Middle frontal gyrus (tissue), 1 donor: ENCODE measurements at regions not wholly inside any gene's neighbourhood (a gene's known extent, or its start where the extent isn't known, plus 50 kb on each side); places are given as distances from the start of the nearest gene placed in this dataset.
A peak's percentile ranks its signal among the peaks of the same experiment; 100 is the strongest.
"Not testable (repeated sequence)": the region's sequence is repeated elsewhere in the genome, so short reads cannot be mapped to it uniquely, and the experiment has no call there.

Experiments used
- DNase-seq: peaks from one replicate; pipeline ENCODE4 v3.0.0-alpha.2; 2015; ENCODE audit warnings: low spot score; ENCODE audit errors: extremely low spot score

DNA sequence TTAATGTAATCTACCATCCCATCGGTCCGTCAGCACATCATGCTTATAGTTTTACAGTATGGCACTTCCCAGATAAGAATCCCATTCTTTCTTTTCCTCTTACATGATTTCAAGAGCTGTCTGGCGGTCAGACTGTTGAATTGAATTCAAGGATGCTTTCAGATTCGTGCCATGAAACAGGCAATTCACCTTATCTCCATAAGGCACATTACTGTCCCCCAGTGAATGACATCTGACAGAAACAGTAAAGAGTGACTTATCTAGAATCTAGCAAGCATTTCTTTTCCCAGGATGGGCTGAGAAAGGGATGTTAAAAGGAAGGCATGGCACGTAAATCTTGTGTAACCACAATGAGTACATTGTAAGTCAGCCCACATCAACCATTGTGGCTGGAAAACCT lies 61.1 kb upstream of the SEM1 start:
- DNase-seq, result no peak

GRCh38 chr7:96772139-96772694 lies 62.6 kb upstream of the SEM1 start:
- DNase-seq, result no peak

DNA sequence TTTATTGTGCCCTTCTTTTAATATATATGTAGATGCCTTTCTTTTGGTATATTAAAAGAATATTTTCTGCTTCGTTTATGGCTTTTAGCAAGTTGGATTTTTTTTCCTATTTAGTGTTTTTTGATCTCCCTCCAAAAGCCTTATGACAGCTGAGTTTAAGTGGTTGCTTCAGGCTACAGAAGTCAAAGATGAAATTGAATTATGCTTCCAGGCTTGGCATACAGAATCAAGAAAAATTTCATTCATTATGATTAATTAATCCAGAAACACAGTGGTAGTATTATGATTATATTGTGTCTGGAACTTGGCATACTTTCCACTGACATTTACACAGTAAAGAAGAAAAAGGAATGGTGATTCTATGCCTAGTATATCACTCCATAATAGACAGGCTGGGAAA lies 63.8 kb upstream of the SEM1 start:
- no peak for DNase-seq

DNA sequence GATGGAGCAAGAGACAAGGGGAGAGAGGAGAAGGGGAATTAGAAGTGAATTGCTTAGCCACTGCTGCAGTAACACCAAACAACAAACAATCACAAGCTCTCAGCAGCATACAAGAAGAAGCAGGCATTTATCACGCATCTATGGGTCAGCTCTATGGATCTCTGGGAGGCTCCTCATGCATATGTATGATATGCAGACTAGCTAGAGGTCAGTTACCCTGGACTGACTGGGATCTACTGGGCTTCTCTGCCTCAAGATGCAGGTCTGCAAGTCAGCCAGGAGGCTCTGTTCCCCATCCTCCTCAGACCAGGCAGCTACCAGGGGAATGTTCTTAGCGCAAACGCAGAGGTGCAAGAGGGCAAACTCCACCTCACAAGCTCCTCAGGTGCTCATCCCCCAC lies 64.7 kb upstream of the SEM1 start:
- no peak for DNase-seq

GRCh38 chr7:96775046-96775445 lies 65.4 kb upstream of the SEM1 start:
- DNase-seq, result no peak

GRCh38 chr7:96778263-96778662 lies 68.6 kb upstream of the SEM1 start:
- no peak for DNase-seq

- DNase-seq, result no peak
Observed at GRCh38 chr7:96781919-96782318, 72.3 kb upstream of the SEM1 start.

DNA sequence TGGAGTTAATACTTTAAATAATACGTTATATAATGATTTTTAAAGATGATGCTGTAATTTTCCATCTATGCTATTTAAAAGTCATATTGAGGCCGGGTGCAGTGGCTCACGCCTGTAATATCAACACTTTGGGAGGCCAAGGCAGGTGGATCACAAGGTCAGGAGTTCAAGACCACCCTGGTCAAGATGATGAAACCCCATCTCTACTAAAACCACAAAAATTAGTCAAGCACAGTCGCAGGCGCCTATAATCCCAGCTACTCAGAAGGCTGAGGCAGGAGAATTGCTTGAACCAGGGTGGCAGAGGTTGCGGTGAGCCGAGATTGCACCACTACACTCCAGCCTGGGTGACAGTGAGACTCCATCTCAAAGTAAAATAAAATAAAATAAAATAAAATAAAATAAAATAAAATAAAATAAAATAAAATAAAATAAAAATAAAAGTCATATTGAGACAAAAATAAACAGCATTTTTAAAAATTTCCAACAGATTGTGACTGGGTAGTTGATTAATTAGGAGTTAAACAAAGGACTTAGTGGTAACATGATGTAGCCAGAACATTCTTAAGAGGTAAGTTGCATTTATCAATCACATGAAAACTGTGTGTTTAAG lies 73.1 kb upstream of the SEM1 start:
- not testable (repeated sequence) for DNase-seq

- DNase-seq, result no peak
Observed at GRCh38 chr7:96784597-96784996, 75.0 kb upstream of the SEM1 start.

DNA sequence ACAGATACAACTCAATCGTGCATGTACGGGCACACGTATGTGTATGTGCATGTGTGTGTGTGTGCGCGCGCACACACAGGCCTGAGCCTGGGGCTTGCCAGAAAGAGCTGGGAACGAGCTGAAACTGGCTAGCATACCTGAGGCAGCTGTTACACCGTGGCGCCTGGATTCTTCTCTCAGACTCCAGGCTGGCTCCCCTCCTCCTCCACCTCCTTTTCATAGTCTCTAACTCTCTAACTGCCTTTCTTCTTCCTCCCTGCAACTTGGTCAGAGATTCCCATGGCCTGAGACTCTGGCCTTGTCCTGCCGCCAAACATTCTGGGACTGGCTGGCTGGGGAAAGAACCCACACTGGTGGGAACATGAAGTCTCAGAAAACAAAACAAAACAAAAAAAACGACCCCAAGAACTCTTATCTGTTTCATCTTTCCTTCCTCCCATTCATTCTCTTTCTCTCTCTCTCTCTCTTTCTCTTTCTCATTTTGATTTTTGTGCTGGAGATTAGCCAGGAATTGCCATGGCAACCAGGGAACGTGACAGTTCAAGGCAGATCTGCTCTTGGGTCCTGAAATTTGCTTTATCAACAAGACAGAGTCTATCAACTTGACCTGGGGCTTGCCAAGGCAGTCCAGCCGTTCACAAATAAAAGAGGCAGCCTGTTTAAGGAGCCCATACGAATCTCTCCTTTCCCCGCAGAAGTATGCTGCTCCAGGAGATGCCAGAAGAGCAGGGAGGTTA lies 76.8 kb upstream of the SEM1 start:
- no peak for DNase-seq

DNA sequence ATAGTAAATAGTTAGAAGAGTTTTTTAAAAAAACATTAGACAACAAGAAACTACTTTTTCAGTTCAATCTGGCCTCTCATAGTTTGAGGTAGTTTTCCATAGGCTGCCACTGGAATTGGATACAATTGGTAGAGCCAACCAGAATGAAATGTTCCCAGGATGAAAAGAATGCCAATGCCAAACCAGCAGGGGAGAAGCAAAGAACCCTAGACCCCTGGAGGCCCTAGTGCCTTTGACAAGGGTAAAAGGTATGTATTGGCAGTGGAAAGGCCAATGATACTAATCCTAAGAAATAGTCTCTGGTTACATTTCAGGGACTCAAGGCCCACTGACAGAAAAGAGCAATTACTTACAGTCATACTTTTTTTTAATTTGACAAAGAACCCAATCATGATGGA lies 77.4 kb upstream of the SEM1 start:
- DNase-seq, result no peak

- no peak for DNase-seq
Observed at GRCh38 chr7:96789914-96790313, 80.3 kb upstream of the SEM1 start.

DNA sequence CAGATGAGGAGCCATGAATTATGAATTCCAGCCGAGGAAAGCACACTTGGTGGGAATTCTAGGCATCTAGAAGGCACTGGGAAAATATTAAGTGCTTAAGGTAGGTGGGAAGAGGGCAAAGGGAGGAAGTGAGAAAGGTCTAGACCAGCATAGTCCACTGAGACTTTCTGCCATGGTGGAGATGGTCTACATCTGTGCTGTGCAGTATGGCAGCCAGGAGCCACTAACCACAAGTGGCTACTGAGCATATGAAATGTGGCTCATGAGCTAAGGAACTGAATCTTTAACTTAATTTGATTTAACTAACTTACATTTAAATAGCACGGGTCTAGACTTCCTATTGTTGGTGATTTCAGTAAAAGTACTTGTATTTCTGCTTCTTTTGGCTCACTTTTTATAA lies 82.5 kb upstream of the SEM1 start:
- DNase-seq, result no peak

GRCh38 chr7:96794063-96794462 lies 84.4 kb upstream of the SEM1 start:
- DNase-seq, result no peak

DNA sequence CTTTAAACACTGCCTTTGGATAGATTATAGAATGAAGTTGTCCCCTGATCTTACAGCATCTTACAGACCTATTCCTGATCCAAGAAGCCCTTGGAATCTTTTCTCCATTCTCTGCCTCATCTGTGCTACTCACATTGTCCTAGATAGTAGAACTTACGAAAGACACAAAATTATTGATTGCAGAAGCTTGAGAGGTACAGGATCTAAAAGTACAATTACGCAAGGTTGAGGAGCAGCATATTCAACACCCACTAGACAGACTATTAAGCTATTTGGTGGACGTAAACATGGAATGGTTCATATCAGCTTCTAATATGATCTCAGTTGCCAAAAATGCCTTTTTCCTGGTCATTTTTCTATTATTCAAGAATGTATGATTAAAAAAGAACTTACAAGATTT lies 90.5 kb upstream of the SEM1 start:
- no peak for DNase-seq

DNA sequence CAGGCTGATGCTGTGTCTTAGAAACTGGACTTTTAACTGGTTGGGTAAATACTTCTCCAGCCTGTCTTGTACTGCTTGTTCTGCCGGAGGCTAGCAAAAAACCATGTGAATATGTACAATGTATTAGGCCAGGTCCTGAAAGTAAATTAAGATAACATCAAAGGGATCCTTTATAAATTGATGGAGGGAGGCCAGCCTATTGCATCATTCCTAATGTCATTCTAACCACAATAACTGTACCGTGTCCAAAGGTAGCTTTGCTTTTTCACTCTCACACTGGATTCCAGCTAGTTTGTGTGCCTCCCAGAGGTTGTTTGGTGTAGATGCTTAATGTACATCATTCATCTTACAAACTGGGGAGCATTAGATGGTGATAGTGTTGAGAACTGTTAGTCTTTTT lies 91.2 kb upstream of the SEM1 start:
- no peak for DNase-seq

- no peak for DNase-seq
Observed at GRCh38 chr7:96819111-96819700, 109.6 kb upstream of the SEM1 start.

- not testable (repeated sequence) for DNase-seq
Observed at GRCh38 chr7:96821131-96821530, 111.5 kb upstream of the SEM1 start.

DNA sequence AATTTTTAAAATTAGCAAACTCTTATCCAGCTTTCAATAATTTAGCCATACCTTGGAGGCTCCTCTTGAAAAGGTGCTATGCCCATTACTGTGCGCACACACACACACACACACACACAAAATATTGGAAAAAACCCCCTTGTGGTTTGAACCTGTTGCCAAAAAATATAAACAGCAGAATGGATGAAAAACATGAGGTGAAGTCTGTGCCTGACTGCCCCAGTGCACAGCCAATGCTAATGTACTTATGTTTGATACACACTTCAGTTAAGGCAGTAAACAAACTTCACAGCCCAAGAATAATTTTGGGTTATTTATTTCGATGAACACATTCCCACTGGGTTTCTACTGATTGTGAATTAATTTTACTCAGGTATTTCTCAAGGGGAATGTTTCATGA lies 113.2 kb upstream of the SEM1 start:
- no peak for DNase-seq

- DNase-seq, result peak; percentile 38
Observed at GRCh38 chr7:96823274-96823673, 113.6 kb upstream of the SEM1 start.

DNA sequence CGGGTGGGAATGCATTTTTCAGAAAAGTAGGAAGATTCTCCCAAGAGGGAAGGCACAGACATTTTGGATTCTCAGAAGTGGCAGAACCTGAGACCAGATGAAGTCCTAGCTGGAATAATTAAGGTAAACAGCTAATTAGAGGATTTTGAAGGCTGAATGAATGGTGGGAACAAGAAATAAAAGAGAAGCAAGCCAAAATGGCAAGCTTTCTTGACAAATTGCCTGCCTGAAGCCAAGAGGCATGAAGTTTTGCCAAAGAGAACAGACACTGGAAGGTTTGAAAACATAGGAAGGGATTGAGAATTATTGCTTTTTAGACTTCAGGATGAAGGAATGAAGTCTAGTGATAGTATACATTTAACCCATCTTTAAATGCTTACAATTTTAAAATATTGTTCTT lies 115.0 kb upstream of the SEM1 start:
- DNase-seq, result no peak

DNA sequence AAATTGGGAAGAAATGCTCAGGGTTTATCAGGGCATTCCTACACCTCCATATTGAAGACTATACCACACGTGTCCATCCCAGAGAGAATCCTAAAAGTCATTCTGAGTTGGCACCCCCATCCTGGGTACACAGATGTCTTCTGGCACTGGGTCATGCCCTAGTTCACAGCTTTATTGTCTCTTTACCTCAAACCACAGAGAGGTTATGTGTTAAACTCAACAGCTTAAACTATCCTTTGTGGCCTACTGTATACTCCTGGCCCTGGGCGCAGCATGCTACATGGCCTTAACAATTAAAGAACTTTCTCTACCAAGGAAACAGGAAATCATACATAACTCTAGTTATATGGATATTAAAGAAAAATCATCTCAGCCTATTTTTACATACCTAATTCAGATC lies 115.6 kb upstream of the SEM1 start:
- no peak for DNase-seq

DNA sequence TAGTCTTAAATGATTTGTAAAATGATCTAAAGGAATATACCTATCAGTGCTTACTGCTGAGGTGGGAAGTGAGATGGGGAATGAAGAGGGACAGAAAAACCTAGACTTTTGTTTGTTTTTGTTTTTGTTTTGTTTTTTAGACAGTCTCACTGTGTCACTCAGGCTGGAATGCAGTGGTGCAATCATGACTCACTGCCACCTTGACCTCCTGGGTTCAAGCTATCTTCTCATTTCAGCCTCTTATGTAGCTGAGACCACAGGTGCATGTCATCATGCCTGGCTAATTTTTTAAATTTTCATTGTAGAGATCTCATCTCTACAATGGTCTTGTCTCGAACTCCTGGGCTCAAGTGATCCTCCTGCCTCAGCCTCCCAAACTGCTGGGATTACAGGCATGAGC lies 116.4 kb upstream of the SEM1 start:
- no peak for DNase-seq
